GM10266 (cell line): ENCODE measurements at regions not wholly inside any gene's neighbourhood (a gene's known extent, or its start where the extent isn't known, plus 50 kb on each side); places are given as distances from the start of the nearest gene placed in this dataset.

Experiments used
- DNase-seq: peaks from one replicate; pipeline ENCODE4 v3.0.0; 2012; ENCODE audit errors: extremely low spot score
- CTCF ChIP-seq: IDR thresholded peaks from 2 replicates; pipeline ENCODE4 v1.5.1; 2012; ENCODE audit warnings: mild to moderate bottlenecking, low read depth; ENCODE audit not compliant: control insufficient read depth, insufficient read depth; ENCODE audit errors: missing control alignments

GRCh38 chr1:8142955-8143629 is 117.0 kb upstream of the ERRFI1 start:
- no peak for TF ChIP-seq CTCF
- no peak for DNase-seq

DNA sequence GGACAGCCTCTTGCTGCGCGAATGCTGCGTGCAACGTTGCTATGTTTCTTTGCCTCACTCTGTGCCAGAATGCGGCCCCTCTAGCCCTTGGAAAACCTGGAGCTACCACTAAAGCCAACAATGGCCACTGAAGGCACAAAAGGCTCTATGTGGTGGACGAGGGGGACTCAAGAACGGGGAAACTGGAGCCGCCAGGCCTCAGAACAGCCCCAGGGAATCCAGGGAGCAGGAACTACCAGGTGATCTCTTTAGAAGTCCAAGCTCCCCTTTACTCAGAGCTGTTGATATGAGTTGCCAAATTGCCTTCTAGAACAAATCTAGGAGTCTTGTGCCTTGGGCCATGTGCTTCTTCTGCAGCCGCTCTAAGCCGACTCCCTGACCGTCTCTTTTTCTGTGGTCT is 113.8 kb upstream of the ERRFI1 start:
- no peak for TF ChIP-seq CTCF
- DNase-seq: no peak

DNA sequence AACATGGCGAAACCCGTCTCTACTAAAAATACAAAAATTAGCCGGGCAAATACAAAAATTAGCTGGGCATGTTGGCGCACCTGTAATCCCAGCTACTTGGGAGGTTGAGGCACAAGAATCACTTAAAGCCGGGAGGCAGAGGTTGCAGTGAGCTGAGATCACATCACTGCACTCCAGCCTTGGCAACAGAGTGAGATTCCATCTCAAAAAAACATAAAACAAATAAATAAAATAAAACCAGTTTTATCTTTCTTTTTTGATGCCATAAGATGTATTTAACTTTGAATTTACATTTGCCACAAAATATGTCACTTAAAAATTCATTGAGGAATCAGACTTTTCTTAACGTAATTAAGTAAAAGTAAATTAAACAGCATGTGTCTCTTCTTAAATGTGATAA is 113.3 kb upstream of the ERRFI1 start:
- TF ChIP-seq CTCF: no peak
- no peak for DNase-seq

DNA sequence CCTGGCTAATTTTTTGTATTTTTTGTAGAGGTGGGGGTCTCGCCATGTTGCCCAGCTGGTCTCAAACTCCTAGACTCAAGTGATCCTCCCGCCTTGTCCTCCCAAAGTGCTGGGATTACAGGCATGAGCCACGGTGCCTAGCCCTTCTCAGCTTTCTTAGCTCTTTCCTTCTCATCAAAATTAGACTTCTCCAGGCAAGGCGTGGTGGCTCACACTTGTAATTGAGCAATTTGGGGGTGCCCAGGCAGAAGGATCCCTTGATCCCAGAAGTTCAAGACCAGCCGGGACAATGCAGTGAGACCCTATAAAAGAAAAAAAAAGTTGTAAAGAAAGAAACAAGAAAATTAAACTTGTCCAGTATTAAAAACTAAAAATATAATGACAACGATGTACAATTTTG is 112.6 kb upstream of the ERRFI1 start:
- no peak for DNase-seq
- TF ChIP-seq CTCF: no peak

- no peak for TF ChIP-seq CTCF
- no peak for DNase-seq
These were observed 111.6 kb upstream of the ERRFI1 start for GRCh38 chr1:8137481-8138244.

DNA sequence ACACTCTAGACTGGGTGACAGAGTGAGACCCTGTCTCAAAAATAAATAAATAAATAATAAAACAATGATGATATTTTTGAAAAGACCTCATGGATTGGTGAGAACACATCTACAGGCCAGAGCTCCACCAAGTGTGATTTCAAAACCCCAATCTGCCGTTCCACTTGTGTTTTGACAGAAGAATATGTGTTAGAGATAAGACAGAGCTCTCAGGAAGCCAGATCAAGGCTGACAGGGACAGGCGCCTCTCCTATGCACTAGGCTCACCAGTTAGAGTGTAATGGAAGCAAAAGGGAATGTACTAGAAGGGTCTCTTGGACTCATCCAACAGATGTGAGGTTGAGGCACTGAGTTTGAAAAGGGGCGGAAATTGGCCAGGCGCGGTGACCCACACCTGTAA is 110.7 kb upstream of the ERRFI1 start:
- no peak for TF ChIP-seq CTCF
- DNase-seq: no peak

DNA sequence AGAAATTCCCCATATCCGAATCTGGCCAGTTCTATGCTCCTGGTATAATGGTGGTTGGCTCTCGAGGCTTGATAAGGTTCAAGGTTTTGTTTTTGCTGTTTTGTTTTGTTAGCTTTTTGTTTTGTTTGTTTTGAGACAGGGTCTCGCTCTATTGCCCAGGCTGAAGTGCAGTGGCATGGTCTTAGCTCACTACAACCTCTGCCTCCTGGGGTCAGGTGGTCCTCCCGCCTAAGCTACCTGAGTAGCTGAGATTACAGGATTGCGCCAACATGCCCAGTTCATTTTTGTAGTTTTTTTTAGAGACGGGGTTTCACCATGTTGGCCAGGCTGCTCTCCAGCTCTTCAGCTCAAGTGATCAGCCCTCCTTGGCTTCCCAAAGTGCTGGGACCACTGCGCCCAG is 109.1 kb upstream of the ERRFI1 start:
- no peak for TF ChIP-seq CTCF
- no peak for DNase-seq
